Astrocyte (in vitro differentiated cells and primary cell): ENCODE measurements at regions not wholly inside any gene's neighbourhood (a gene's known extent, or its start where the extent isn't known, plus 50 kb on each side); places are given as distances from the start of the nearest gene placed in this dataset.
"Not testable (repeated sequence)": the region's sequence is repeated elsewhere in the genome, so short reads cannot be mapped to it uniquely, and the experiment has no call there.

Source experiments
- DNase-seq: peaks from one replicate; pipeline ENCODE4 v3.0.0-alpha.2; 2010; ENCODE audit warnings: low read depth
- FAIRE-seq: peaks from 2 replicates; lab custom pipeline; 2011; peaks lifted over from hg19 to GRCh38; lab: Jason Lieb, UNC
- H2AFZ ChIP-seq: 2 replicates; pipeline ENCODE4 v1.6.0; 2012; ENCODE audit warnings: low read depth, low read length, inconsistent platforms
- H3K27ac ChIP-seq: 2 replicates; pipeline ENCODE4 v1.5.1; 2011; ENCODE audit warnings: low read depth, low read length, inconsistent platforms
- H3K27me3 ChIP-seq: 2 replicates; pipeline ENCODE4 v1.6.0; 2011; ENCODE audit warnings: low read length, inconsistent platforms; ENCODE audit not compliant: insufficient read depth
- H3K36me3 ChIP-seq: 2 replicates; pipeline ENCODE4 v1.5.1; 2011; ENCODE audit warnings: low read length, inconsistent platforms; ENCODE audit not compliant: insufficient read depth
- H3K4me1 ChIP-seq: 2 replicates; pipeline ENCODE4 v1.5.1; 2011; ENCODE audit warnings: low read length, inconsistent platforms; ENCODE audit not compliant: insufficient read depth
- H3K4me2 ChIP-seq: 2 replicates; pipeline ENCODE4 v1.6.0; 2012; ENCODE audit warnings: low read length, inconsistent platforms
- H3K4me3 ChIP-seq: 2 replicates; pipeline ENCODE4 v1.5.1; 2011; ENCODE audit warnings: low read depth, mild to moderate bottlenecking, low read length, inconsistent platforms; ENCODE audit not compliant: insufficient read depth
- H3K79me2 ChIP-seq: 2 replicates; pipeline ENCODE4 v1.6.0; 2012; ENCODE audit warnings: mild to moderate bottlenecking, low read length, inconsistent platforms; ENCODE audit not compliant: insufficient read depth
- H3K9ac ChIP-seq: 2 replicates; pipeline ENCODE4 v1.6.0; 2012; ENCODE audit warnings: mild to moderate bottlenecking, low read length, inconsistent platforms
- H3K9me3 ChIP-seq: 2 replicates; pipeline ENCODE4 v1.5.1; 2012; ENCODE audit warnings: low read depth, mild to moderate bottlenecking, low read length, inconsistent platforms; ENCODE audit not compliant: insufficient read depth
- H4K20me1 ChIP-seq: 2 replicates; pipeline ENCODE4 v1.6.0; 2012; ENCODE audit warnings: low read length, inconsistent platforms; ENCODE audit not compliant: insufficient read depth
- H3K27ac Mint-ChIP-seq: one replicate; pipeline ENCODE4 v1.8.0; 2021; ENCODE audit warnings: mild to moderate bottlenecking, mixed read lengths; ENCODE audit not compliant: unreplicated experiment
- H3K27me3 Mint-ChIP-seq: one replicate; pipeline ENCODE4 v1.8.0; 2021; ENCODE audit warnings: low read depth, mixed read lengths; ENCODE audit not compliant: unreplicated experiment
- H3K36me3 Mint-ChIP-seq: one replicate; pipeline ENCODE4 v1.8.0; 2021; ENCODE audit warnings: low read depth, mixed read lengths; ENCODE audit not compliant: unreplicated experiment
- H3K4me1 Mint-ChIP-seq: one replicate; pipeline ENCODE4 v1.8.0; 2021; ENCODE audit warnings: low read depth, mixed read lengths; ENCODE audit not compliant: unreplicated experiment
- H3K4me3 Mint-ChIP-seq: one replicate; pipeline ENCODE4 v1.8.0; 2021; ENCODE audit warnings: mild to moderate bottlenecking, moderate library complexity, mixed read lengths; ENCODE audit not compliant: unreplicated experiment
- H3K9me3 Mint-ChIP-seq: one replicate; pipeline ENCODE4 v1.8.0; 2021; ENCODE audit warnings: mild to moderate bottlenecking, mixed read lengths; ENCODE audit not compliant: unreplicated experiment
- EZH2 ChIP-seq: IDR thresholded peaks from 2 replicates; pipeline ENCODE4 v1.6.1; 2012; ENCODE audit warnings: mild to moderate bottlenecking, low read length, inconsistent platforms; ENCODE audit not compliant: insufficient read depth
- TF ChIP-seq, protein P1 (sequence below): IDR thresholded peaks from 2 replicates; pipeline ENCODE4 v1.5.1; 2011; ENCODE audit warnings: low read depth, mild to moderate bottlenecking, inconsistent platforms, low read length, moderate library complexity; ENCODE audit not compliant: insufficient read depth

DNA sequence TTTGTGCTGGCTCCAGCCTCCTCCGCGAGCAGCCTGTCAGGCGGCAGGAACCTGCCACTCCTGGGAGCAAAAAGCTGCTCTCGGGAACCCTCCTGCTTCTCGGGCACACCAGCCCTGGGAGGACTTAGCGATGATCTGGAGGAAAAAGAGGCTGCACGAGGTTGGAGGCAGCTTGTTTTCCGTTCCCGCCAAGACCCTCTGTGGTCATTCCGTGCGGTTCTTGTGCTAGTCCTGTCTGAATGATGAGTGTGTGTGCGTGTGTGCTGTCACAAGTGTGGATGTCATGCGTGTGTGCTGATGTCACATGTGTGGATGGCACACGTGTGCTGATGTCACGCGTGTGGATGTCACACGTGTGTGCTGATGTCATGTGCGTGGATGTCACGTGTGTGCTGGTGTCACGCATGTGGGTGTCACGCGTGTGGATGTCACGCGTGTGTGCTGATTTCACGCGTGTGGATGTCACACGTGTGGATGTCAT lies 150.0 kb downstream of the NPIPB11 start:
- peaks cover 3% of the 10 kb centered on the region for H3K27me3 Mint-ChIP-seq
- no peak overlapping the region for H3K27ac Mint-ChIP-seq
- no peak overlapping the region for H3K4me3 Mint-ChIP-seq
- Histone ChIP-seq H3K4me2 (no peak overlapping the region), H3K4me3 (no peak overlapping the region), H3K36me3 (no peaks in the 10 kb centered on the region), H2AFZ (no peak overlapping the region), H3K9me3 (no peaks in the 10 kb centered on the region), H3K27me3 (no peaks in the 10 kb centered on the region), H3K9ac (no peak overlapping the region), H3K4me1 (peaks cover 7% of the 10 kb centered on the region), H4K20me1 (no peaks in the 10 kb centered on the region), H3K27ac (no peak overlapping the region), H3K79me2 (no peaks in the 10 kb centered on the region)
- DNase-seq: no peak
- H3K9me3 Mint-ChIP-seq: peaks cover 2% of the 10 kb centered on the region
- H3K36me3 Mint-ChIP-seq: peaks cover 4% of the 10 kb centered on the region
- FAIRE-seq: no peak
- H3K4me1 Mint-ChIP-seq: no peaks in the 10 kb centered on the region
- TF ChIP-seq, protein P1, sequence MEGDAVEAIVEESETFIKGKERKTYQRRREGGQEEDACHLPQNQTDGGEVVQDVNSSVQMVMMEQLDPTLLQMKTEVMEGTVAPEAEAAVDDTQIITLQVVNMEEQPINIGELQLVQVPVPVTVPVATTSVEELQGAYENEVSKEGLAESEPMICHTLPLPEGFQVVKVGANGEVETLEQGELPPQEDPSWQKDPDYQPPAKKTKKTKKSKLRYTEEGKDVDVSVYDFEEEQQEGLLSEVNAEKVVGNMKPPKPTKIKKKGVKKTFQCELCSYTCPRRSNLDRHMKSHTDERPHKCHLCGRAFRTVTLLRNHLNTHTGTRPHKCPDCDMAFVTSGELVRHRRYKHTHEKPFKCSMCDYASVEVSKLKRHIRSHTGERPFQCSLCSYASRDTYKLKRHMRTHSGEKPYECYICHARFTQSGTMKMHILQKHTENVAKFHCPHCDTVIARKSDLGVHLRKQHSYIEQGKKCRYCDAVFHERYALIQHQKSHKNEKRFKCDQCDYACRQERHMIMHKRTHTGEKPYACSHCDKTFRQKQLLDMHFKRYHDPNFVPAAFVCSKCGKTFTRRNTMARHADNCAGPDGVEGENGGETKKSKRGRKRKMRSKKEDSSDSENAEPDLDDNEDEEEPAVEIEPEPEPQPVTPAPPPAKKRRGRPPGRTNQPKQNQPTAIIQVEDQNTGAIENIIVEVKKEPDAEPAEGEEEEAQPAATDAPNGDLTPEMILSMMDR: no peak
- no peak for TF ChIP-seq EZH2

DNA sequence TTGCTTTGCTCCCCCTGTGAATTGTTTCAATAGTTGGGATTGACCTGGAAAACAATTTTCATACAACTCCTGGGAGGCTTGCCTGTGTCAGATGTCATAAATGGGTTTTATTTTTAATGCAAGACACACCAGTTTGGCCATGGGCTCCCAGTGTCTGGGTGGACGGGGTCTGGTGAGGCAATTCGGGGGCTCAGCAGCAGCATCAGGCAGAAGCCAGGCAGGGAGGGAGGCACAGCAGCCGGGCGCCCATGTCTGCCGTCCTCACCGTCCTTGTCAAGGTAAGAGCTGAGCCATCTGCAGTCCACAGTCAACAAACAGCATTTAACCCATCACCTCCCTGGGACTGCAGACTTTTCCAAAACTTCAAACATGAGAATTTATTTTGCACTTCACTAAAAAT lies 150.6 kb downstream of the NPIPB11 start:
- H2AFZ ChIP-seq, H4K20me1 ChIP-seq, H3K27me3 ChIP-seq, H3K4me2 ChIP-seq, H3K36me3 Mint-ChIP-seq, H3K9me3 Mint-ChIP-seq, H3K9ac ChIP-seq, H3K4me1 ChIP-seq, H3K9me3 ChIP-seq, H3K36me3 ChIP-seq, H3K79me2 ChIP-seq, H3K27ac Mint-ChIP-seq, H3K4me3 Mint-ChIP-seq, H3K4me3 ChIP-seq, DNase-seq, H3K27ac ChIP-seq, H3K4me1 Mint-ChIP-seq, H3K27me3 Mint-ChIP-seq: not testable (repeated sequence)
- peak; percentile 47 for FAIRE-seq

DNA sequence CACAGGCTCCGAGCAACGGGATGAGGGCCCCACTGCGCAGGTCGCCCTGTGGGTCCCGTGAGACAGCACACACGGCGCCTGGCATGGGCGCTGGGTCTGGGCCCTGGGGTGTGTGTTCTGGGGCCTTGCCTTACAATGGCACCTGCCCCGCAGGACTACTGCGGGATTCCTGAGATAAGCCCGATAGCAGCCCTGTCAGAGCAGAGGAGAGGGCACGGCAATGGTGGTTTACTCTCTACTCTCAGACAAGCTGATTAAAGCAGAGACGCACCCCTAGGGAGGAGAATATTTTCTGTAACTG lies 151.1 kb downstream of the NPIPB11 start:
- H3K27me3 Mint-ChIP-seq, H3K9ac ChIP-seq, H3K36me3 Mint-ChIP-seq, H2AFZ ChIP-seq, H3K79me2 ChIP-seq, H4K20me1 ChIP-seq, H3K36me3 ChIP-seq, H3K4me2 ChIP-seq, H3K4me1 ChIP-seq, FAIRE-seq, H3K27ac Mint-ChIP-seq, H3K4me3 ChIP-seq, H3K9me3 ChIP-seq, H3K4me1 Mint-ChIP-seq, H3K27ac ChIP-seq, H3K9me3 Mint-ChIP-seq, DNase-seq, H3K27me3 ChIP-seq, H3K4me3 Mint-ChIP-seq: not testable (repeated sequence)
